SK-N-SH treated with all-trans-retinoic acid at 6 μM for 48 hours (cell line): ENCODE measurements at regions not wholly inside any gene's neighbourhood (a gene's known extent, or its start where the extent isn't known, plus 50 kb on each side); places are given as distances from the start of the nearest gene placed in this dataset.

Source experiments
- ARNTL ChIP-seq: fragments of 450-650 bp; formaldehyde crosslinking; IDR thresholded peaks from 2 replicates; pipeline ENCODE4 v1.5.0; 2020; ENCODE audit warnings: low read depth, mild to moderate bottlenecking, moderate library complexity, borderline replicate concordance
- TSHZ2 ChIP-seq: fragments of 250-450 bp; sonication (Bioruptor Pico); IDR thresholded peaks from 2 replicates; pipeline ENCODE4 v1.5.0; 2020; ENCODE audit warnings: mild to moderate bottlenecking, moderate library complexity
- ZC3H10 ChIP-seq: fragments of 250-450 bp; sonication (Bioruptor Pico); IDR thresholded peaks from 2 replicates; pipeline ENCODE4 v1.5.1; 2021; ENCODE audit warnings: mild to moderate bottlenecking, moderate library complexity
- ZFP3 ChIP-seq: fragments of 250-450 bp; sonication (Bioruptor Pico); IDR thresholded peaks from 2 replicates; pipeline ENCODE4 v1.5.0; 2020; ENCODE audit warnings: mild to moderate bottlenecking, moderate library complexity
- ZFP30 ChIP-seq: fragments of 450-650 bp; formaldehyde crosslinking; IDR thresholded peaks from 2 replicates; pipeline ENCODE4 v1.5.0; 2022; ENCODE audit warnings: mild to moderate bottlenecking, moderate library complexity
- TF ChIP-seq, protein P1 (sequence below): fragments of 250-450 bp; sonication (Bioruptor Pico); IDR thresholded peaks from 2 replicates; pipeline ENCODE4 v1.5.1; 2020; ENCODE audit warnings: low read depth, mild to moderate bottlenecking, moderate library complexity
- TF ChIP-seq, protein P2 (sequence below): fragments of 250-450 bp; sonication (Bioruptor Pico); IDR thresholded peaks from 2 replicates; pipeline ENCODE4 v1.8.0; 2020; ENCODE audit warnings: mild to moderate bottlenecking, moderate library complexity, borderline replicate concordance

GRCh38 chr11:93945596-93945995 is 75.6 kb upstream of the HEPHL1 start:
- TF ChIP-seq, protein P1, sequence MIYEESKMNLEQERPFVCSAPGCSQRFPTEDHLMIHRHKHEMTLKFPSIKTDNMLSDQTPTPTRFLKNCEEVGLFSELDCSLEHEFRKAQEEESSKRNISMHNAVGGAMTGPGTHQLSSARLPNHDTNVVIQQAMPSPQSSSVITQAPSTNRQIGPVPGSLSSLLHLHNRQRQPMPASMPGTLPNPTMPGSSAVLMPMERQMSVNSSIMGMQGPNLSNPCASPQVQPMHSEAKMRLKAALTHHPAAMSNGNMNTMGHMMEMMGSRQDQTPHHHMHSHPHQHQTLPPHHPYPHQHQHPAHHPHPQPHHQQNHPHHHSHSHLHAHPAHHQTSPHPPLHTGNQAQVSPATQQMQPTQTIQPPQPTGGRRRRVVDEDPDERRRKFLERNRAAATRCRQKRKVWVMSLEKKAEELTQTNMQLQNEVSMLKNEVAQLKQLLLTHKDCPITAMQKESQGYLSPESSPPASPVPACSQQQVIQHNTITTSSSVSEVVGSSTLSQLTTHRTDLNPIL (CRISPR knock-in tag), result no peak
- TF ChIP-seq ZFP30 (CRISPR knock-in tag), result no peak
- TF ChIP-seq, protein P2, sequence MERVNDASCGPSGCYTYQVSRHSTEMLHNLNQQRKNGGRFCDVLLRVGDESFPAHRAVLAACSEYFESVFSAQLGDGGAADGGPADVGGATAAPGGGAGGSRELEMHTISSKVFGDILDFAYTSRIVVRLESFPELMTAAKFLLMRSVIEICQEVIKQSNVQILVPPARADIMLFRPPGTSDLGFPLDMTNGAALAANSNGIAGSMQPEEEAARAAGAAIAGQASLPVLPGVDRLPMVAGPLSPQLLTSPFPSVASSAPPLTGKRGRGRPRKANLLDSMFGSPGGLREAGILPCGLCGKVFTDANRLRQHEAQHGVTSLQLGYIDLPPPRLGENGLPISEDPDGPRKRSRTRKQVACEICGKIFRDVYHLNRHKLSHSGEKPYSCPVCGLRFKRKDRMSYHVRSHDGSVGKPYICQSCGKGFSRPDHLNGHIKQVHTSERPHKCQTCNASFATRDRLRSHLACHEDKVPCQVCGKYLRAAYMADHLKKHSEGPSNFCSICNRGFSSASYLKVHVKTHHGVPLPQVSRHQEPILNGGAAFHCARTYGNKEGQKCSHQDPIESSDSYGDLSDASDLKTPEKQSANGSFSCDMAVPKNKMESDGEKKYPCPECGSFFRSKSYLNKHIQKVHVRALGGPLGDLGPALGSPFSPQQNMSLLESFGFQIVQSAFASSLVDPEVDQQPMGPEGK (CRISPR knock-in tag), result no peak
- TF ChIP-seq ARNTL (CRISPR knock-in tag), result no peak
- no peak for TF ChIP-seq ZFP3
- TF ChIP-seq ZC3H10 (CRISPR knock-in tag), result no peak
- TF ChIP-seq TSHZ2 (CRISPR knock-in tag), result no peak
